Activated T-helper 17 cell treated with anti-CD3 and anti-CD28 coated beads, Interleukin-2, amount 50 U/mL, for 72 hours (primary cell): ENCODE measurements at regions not wholly inside any gene's neighbourhood (a gene's known extent, or its start where the extent isn't known, plus 50 kb on each side); places are given as distances from the start of the nearest gene placed in this dataset.

ENCODE experiments used
- ATAC-seq: fragments of 150-1000 bp; cut with Tn5 transposase; replicated peaks from 2 replicates; pipeline ENCODE4 v1.10.0; 2021; ENCODE audit warnings: mild to moderate bottlenecking, moderate library complexity
- H3K27ac Mint-ChIP-seq: one replicate; pipeline ENCODE4 v1.8.0; 2022; ENCODE audit warnings: mixed read lengths
- H3K27me3 Mint-ChIP-seq: one replicate; pipeline ENCODE4 v1.8.0; 2022; ENCODE audit warnings: mixed read lengths
- H3K36me3 Mint-ChIP-seq: one replicate; pipeline ENCODE4 v1.8.0; 2022; ENCODE audit warnings: low read depth, mild to moderate bottlenecking, mixed read lengths
- H3K4me1 Mint-ChIP-seq: one replicate; pipeline ENCODE4 v1.8.0; 2022; ENCODE audit warnings: mixed read lengths
- H3K4me3 Mint-ChIP-seq: one replicate; pipeline ENCODE4 v1.8.0; 2022; ENCODE audit warnings: mild to moderate bottlenecking, mixed read lengths
- H3K9me3 Mint-ChIP-seq: one replicate; pipeline ENCODE4 v1.8.0; 2022; ENCODE audit warnings: mixed read lengths

GRCh38 chr12:39102474-39103209 is 197.3 kb upstream of the CPNE8 start:
- no peaks in the 10 kb centered on the region for H3K9me3 Mint-ChIP-seq
- H3K4me1 Mint-ChIP-seq, result no peaks in the 10 kb centered on the region
- H3K27me3 Mint-ChIP-seq, result no peaks in the 10 kb centered on the region
- H3K36me3 Mint-ChIP-seq, result no peaks in the 10 kb centered on the region
- ATAC-seq, result peak; percentile 60
- no peak overlapping the region for H3K4me3 Mint-ChIP-seq
- no peak overlapping the region for H3K27ac Mint-ChIP-seq

- Mint-ChIP-seq H3K9me3 (no peaks in the 10 kb centered on the region), H3K4me3 (no peak overlapping the region), H3K4me1 (no peaks in the 10 kb centered on the region), H3K27me3 (peaks cover 4% of the 10 kb centered on the region), H3K27ac (no peak overlapping the region), H3K36me3 (no peaks in the 10 kb centered on the region)
- no peak for ATAC-seq
These were observed 190.4 kb upstream of the CPNE8 start for GRCh38 chr12:39095636-39096330.

GRCh38 chr12:39081910-39082309 is 176.5 kb upstream of the CPNE8 start:
- peaks cover 4% of the 10 kb centered on the region for H3K27me3 Mint-ChIP-seq
- no peaks in the 10 kb centered on the region for H3K9me3 Mint-ChIP-seq
- H3K4me1 Mint-ChIP-seq, result no peaks in the 10 kb centered on the region
- ATAC-seq, result no peak
- H3K4me3 Mint-ChIP-seq, result no peak overlapping the region
- H3K36me3 Mint-ChIP-seq, result no peaks in the 10 kb centered on the region
- H3K27ac Mint-ChIP-seq, result no peak overlapping the region

GRCh38 chr12:39077226-39077625 is 171.8 kb upstream of the CPNE8 start:
- no peak overlapping the region for H3K27ac Mint-ChIP-seq
- H3K9me3 Mint-ChIP-seq, result no peaks in the 10 kb centered on the region
- no peak for ATAC-seq
- H3K36me3 Mint-ChIP-seq, result no peaks in the 10 kb centered on the region
- H3K4me1 Mint-ChIP-seq, result no peaks in the 10 kb centered on the region
- no peak overlapping the region for H3K4me3 Mint-ChIP-seq
- no peaks in the 10 kb centered on the region for H3K27me3 Mint-ChIP-seq

GRCh38 chr12:39074063-39074462 is 168.7 kb upstream of the CPNE8 start:
- H3K4me3 Mint-ChIP-seq, result no peak overlapping the region
- no peaks in the 10 kb centered on the region for H3K9me3 Mint-ChIP-seq
- no peaks in the 10 kb centered on the region for H3K4me1 Mint-ChIP-seq
- peaks cover 6% of the 10 kb centered on the region for H3K27me3 Mint-ChIP-seq
- no peaks in the 10 kb centered on the region for H3K36me3 Mint-ChIP-seq
- ATAC-seq, result no peak
- no peak overlapping the region for H3K27ac Mint-ChIP-seq

GRCh38 chr12:39072658-39073057 is 167.3 kb upstream of the CPNE8 start:
- Mint-ChIP-seq H3K4me3 (no peak overlapping the region), H3K4me1 (no peaks in the 10 kb centered on the region), H3K27ac (no peak overlapping the region), H3K9me3 (no peaks in the 10 kb centered on the region), H3K27me3 (peaks cover 6% of the 10 kb centered on the region), H3K36me3 (no peaks in the 10 kb centered on the region)
- ATAC-seq, result no peak

GRCh38 chr12:39071611-39072010 is 166.2 kb upstream of the CPNE8 start:
- ATAC-seq, result no peak
- Mint-ChIP-seq H3K4me3 (no peak overlapping the region), H3K27me3 (peaks cover 6% of the 10 kb centered on the region), H3K27ac (no peak overlapping the region), H3K9me3 (no peaks in the 10 kb centered on the region), H3K4me1 (no peaks in the 10 kb centered on the region), H3K36me3 (no peaks in the 10 kb centered on the region)

- no peak for ATAC-seq
- no peak overlapping the region for H3K4me3 Mint-ChIP-seq
- no peaks in the 10 kb centered on the region for H3K4me1 Mint-ChIP-seq
- no peaks in the 10 kb centered on the region for H3K9me3 Mint-ChIP-seq
- H3K27ac Mint-ChIP-seq, result no peak overlapping the region
- H3K36me3 Mint-ChIP-seq, result no peaks in the 10 kb centered on the region
- H3K27me3 Mint-ChIP-seq, result peaks cover 6% of the 10 kb centered on the region
These were observed 165.4 kb upstream of the CPNE8 start for GRCh38 chr12:39070775-39071174.

- H3K27ac Mint-ChIP-seq, result no peak overlapping the region
- no peaks in the 10 kb centered on the region for H3K36me3 Mint-ChIP-seq
- peaks cover 1% of the 10 kb centered on the region for H3K9me3 Mint-ChIP-seq
- H3K27me3 Mint-ChIP-seq, result peaks cover 6% of the 10 kb centered on the region
- no peaks in the 10 kb centered on the region for H3K4me1 Mint-ChIP-seq
- no peak for ATAC-seq
- H3K4me3 Mint-ChIP-seq, result no peak overlapping the region
These were observed 160.1 kb upstream of the CPNE8 start for GRCh38 chr12:39065455-39065854.

GRCh38 chr12:39064708-39065107 is 159.3 kb upstream of the CPNE8 start:
- H3K4me3 Mint-ChIP-seq, result no peak overlapping the region
- H3K4me1 Mint-ChIP-seq, result no peaks in the 10 kb centered on the region
- H3K27ac Mint-ChIP-seq, result no peak overlapping the region
- H3K36me3 Mint-ChIP-seq, result no peaks in the 10 kb centered on the region
- peaks cover 3% of the 10 kb centered on the region for H3K27me3 Mint-ChIP-seq
- ATAC-seq, result no peak
- peaks cover 3% of the 10 kb centered on the region for H3K9me3 Mint-ChIP-seq

GRCh38 chr12:39062266-39062996 is 157.0 kb upstream of the CPNE8 start:
- no peaks in the 10 kb centered on the region for H3K4me1 Mint-ChIP-seq
- H3K27ac Mint-ChIP-seq, result no peak overlapping the region
- no peak overlapping the region for H3K4me3 Mint-ChIP-seq
- peaks cover 3% of the 10 kb centered on the region for H3K9me3 Mint-ChIP-seq
- ATAC-seq, result no peak
- H3K36me3 Mint-ChIP-seq, result no peaks in the 10 kb centered on the region
- H3K27me3 Mint-ChIP-seq, result no peaks in the 10 kb centered on the region

- no peaks in the 10 kb centered on the region for H3K4me1 Mint-ChIP-seq
- no peak for ATAC-seq
- no peaks in the 10 kb centered on the region for H3K27me3 Mint-ChIP-seq
- no peak overlapping the region for H3K4me3 Mint-ChIP-seq
- H3K36me3 Mint-ChIP-seq, result no peaks in the 10 kb centered on the region
- H3K27ac Mint-ChIP-seq, result no peak overlapping the region
- peaks cover 3% of the 10 kb centered on the region for H3K9me3 Mint-ChIP-seq
These were observed 156.2 kb upstream of the CPNE8 start for GRCh38 chr12:39061576-39061975.

GRCh38 chr12:39048395-39048794 is 143.0 kb upstream of the CPNE8 start:
- ATAC-seq, result no peak
- Mint-ChIP-seq H3K36me3 (no peaks in the 10 kb centered on the region), H3K4me3 (no peak overlapping the region), H3K27me3 (no peaks in the 10 kb centered on the region), H3K27ac (no peak overlapping the region), H3K4me1 (no peaks in the 10 kb centered on the region), H3K9me3 (no peaks in the 10 kb centered on the region)

GRCh38 chr12:39047539-39048262 is 142.3 kb upstream of the CPNE8 start:
- no peak overlapping the region for H3K27ac Mint-ChIP-seq
- ATAC-seq, result no peak
- no peaks in the 10 kb centered on the region for H3K4me1 Mint-ChIP-seq
- no peaks in the 10 kb centered on the region for H3K36me3 Mint-ChIP-seq
- H3K9me3 Mint-ChIP-seq, result no peaks in the 10 kb centered on the region
- no peak overlapping the region for H3K4me3 Mint-ChIP-seq
- no peaks in the 10 kb centered on the region for H3K27me3 Mint-ChIP-seq
